HCT116 (cell line): ENCODE measurements at regions not wholly inside any gene's neighbourhood (a gene's known extent, or its start where the extent isn't known, plus 50 kb on each side); places are given as distances from the start of the nearest gene placed in this dataset.
"Not testable (repeated sequence)": the region's sequence is repeated elsewhere in the genome, so short reads cannot be mapped to it uniquely, and the experiment has no call there.

Experiments used
- POLR2AphosphoS5 ChIP-seq: IDR thresholded peaks from 2 replicates; pipeline ENCODE4 v1.6.1; 2011; ENCODE audit warnings: mild to moderate bottlenecking, low read depth, low read length, moderate library complexity
- SP1 ChIP-seq: IDR thresholded peaks from 2 replicates; pipeline ENCODE4 v1.6.1; 2012; ENCODE audit warnings: low read depth
- ZNF274 ChIP-seq: fragments of 200-500 bp; sonication (Bioruptor generic); IDR thresholded peaks from 2 replicates; pipeline ENCODE4 v1.6.1; 2014; ENCODE audit warnings: mild to moderate bottlenecking, low read depth, low read length, inconsistent platforms

GRCh38 chr1:149692804-149693539 lies 89.5 kb upstream of the FCGR1A start:
- TF ChIP-seq SP1, POLR2AphosphoS5, ZNF274: not testable (repeated sequence)
